ENCODE measurements at regions not wholly inside any gene's neighbourhood (a gene's known extent, or its start where the extent isn't known, plus 50 kb on each side); places are given as distances from the start of the nearest gene placed in this dataset.

DNA sequence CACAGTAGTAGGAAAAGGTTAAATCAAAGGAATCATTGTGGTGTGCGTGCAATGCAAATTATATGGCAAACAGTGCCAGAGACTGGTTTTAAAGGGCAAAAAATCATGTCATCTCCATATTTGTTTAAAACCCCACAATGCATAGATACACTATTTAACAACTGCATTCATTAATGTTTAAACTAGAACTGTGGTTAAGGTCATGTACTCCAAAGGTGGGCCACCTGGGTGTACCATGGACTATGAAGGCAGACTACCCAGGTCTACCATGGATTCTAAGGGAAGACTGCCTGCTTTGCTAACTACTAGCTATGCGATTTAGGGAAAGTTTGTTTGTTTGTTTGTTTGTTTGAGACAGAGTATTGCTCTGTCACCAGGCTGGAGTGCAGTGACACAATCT, 356.3 kb downstream of the ZEB2 start:
- DNase-seq (ENCODE audit: low read depth in 4 of 4, low spot score in 1 of 4): no peak

DNA sequence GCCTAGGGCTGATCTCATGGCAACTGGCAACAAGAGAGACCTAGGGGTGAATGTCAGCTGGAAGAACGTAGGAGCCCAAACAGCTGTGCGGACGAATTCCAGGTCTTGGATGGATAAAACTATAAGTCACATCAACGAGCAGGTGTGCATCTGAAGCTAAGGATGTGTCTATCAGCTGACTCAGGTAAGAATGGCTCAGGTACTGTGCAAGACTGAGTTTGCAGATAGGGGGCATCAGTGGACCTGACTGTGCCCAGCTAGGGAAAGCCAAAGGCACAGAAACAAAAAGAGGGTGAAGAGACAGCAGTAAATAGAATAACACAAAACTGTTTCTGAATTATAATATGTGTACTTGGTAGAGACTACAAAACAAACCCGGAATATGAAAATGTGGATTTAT, 357.3 kb downstream of the ZEB2 start:
- no peak for DNase-seq (ENCODE audit: low read depth in 4 of 4, low spot score in 1 of 4)

DNA sequence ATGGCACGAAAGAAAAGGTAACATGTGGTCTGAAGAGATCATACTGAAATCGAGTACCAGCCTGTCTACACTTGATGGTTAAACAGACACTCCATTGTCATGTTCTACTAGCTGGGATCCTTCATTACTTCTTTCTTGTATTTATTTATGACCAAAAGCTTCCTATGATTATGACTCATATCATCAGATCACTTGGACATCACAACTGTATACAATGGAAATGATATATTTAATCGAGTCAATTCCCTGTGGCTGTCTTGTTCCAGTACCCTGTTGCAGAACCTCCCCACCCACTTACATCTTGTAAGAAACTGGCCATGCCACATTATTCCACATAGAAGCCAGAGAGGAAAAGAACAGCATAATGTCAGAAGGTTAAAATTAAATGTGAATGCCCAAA, 358.9 kb downstream of the ZEB2 start:
- no peak for DNase-seq (ENCODE audit: low read depth in 4 of 4, low spot score in 1 of 4)

DNA sequence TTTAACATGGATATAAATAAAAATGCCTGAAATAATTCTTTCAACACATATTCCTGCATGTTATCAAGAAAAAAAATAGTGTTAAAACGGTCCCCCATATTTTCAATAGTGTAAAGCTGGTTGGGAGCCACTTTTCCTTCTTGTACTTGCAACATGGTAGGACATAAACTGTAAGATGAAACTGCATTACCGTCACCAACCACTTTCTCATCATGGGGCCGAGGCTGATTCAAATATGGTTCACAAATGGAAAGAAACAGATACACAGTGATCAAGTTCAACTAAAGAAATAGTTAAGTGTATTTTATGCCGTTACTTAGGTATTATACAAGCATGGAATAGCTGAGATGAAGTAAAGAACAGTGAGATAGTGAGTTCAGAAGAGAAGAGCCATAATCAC, 360.7 kb downstream of the ZEB2 start:
- no peak for DNase-seq (ENCODE audit: low read depth in 4 of 4, low spot score in 1 of 4)

DNA sequence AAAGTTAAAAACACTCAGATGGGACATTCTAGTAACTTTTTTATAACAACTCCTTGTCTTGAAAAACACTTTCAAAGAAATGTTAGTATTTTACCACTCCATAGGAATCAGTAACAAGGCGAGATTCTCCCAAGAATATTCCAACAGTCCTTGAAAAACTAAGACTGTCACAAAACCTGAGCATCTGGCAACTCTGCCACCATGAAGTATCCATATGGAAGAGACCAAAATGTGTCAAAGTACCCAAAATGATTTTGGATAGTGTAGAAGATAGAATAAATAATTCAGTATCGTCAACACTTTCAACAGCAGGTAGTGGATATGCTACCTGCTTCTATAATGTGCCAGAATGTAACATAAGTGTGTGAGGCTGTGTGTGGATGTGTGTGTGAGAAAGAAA, 361.8 kb downstream of the ZEB2 start:
- DNase-seq (ENCODE audit: low read depth in 4 of 4, low spot score in 1 of 4): no peak

DNA sequence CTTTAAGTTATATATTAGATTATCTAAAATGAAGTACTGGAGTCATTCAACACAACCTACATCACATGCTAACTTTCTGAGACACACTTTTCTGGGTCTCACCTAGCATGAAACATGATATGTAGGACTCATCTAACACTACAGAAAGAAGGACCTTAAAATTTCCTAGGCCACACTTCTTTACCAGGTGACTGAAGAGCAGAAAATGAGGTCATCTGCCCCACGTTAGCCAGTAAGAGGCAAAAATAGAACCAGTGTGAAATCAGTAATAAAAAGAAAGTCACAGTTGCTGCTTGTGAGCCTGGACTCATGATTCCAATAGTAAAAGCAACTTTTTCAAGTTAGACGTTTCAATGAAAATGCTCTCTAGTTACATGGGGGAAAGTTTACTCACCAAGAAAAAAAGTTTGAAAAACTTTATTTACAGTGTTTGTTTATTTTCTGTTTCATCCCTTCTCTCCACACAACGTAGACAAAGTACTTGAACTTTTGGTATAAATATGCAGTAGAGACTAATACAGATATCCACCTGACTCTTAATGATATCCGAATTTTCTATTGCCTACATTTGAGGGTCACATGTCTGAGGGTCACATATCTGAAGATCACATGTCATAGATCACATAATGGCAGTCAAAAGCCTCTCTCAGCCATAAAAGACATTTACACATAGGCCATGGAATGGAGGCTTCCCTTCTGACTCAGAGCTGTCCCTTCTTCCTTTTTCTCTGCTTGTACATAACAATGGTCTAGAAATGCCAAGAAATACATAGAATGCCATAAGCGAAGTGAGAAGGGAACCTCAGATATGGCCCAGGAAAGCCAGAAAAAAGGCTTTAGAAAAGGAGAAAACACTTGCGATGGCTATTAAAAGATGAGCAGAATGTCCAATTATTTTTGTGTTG, 362.9 kb downstream of the ZEB2 start:
- no peak for DNase-seq (ENCODE audit: low read depth in 4 of 4, low spot score in 1 of 4)

DNA sequence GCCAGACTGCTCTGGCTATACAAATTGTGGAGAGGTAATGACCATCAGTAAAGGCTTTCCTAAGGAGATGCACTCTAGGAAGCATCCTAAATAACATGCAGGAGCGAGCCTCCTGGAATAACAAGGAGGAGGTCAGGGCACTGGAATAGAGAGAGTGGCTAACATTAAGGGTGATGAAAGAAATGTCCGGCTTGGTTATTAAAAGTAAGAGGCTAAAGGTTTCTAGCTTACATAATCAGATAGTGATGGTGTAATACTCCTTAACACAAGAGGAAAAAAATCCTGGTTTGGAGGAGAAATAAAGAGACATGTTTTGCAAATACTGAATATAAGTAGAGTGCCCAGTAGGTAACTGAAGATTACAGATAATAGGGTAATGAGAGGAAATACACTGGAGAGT, 365.7 kb downstream of the ZEB2 start:
- DNase-seq (ENCODE audit: low read depth in 4 of 4, low spot score in 1 of 4): no peak

DNA sequence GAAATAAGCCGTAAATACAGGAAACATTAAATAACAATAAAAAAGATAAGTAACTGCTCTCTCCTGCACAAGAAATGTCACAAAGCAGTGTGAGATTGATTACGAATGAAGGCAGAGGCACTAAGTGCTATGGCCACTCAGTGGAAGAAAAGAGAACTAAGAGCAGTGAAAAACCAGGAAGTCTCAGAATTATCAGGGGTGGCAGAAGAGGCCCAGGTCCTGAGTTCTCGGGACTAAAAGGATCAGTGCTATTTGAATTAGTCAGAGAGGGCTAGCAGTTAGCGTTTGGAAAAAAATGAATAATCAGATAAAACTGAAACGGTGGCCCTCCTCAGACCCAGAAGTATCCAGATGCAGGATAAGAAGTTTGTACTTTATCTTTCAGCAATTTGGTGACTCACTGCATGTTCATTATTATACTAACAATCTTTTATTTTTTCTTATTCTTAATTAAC, 367.1 kb downstream of the ZEB2 start:
- DNase-seq (ENCODE audit: low read depth in 4 of 4, low spot score in 1 of 4): no peak

DNA sequence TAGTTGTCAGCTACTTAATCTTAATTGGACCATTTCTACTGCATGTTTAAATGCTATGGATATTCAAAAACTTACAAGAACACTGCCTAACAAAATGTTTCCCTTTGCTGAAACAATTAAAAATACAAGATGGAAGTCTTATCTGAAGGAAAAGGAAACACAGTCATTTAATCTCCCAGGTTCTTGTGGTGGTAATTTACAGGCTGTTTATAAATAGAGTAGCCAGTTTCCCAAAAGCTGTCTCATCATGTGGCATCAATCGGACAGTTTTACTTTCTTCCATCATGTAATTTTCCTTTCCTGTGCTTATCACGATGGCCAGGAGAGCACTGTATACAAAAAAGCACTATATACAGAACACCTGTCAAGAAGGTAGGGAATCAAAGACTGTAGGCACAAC, 368.1 kb downstream of the ZEB2 start:
- no peak for DNase-seq (ENCODE audit: low read depth in 4 of 4, low spot score in 1 of 4)

DNA sequence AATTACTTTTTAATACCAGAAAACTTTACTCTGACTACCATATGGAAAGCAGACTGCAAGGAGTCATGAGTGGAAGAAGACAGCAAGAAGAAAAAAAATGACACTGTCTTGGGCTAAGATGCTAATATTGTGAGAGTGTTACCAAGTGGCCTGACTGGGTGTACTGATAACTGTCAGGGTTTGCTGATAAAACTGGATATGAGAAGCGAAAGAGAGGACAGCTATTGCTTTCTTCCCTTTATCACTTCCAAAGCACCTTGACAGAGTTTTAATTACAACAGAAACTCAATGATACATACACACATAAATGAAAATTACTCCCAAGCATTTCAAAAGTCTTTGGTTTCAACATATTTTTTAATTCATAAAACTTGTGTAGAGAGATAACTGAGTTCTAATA, 368.5 kb downstream of the ZEB2 start:
- no peak for DNase-seq (ENCODE audit: low read depth in 4 of 4, low spot score in 1 of 4)

DNA sequence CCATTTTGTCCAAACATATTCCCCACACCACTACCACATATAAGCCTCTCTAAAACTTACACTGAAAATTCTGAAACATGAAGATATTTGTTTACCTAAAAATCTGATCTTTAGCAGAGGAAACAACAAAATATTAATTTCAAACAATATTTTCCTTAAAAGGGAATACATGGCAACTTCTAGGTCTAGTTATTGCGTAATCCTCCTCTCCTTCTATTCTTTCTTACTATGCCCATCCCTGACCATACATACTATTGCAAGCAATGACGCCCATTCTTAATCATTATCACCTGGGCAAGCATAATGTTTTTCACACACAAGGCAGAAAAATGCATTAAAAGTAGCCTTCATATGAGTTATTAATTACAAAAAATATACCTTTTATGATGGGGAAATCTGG, 372.6 kb downstream of the ZEB2 start:
- DNase-seq (ENCODE audit: low read depth in 4 of 4, low spot score in 1 of 4): no peak

DNA sequence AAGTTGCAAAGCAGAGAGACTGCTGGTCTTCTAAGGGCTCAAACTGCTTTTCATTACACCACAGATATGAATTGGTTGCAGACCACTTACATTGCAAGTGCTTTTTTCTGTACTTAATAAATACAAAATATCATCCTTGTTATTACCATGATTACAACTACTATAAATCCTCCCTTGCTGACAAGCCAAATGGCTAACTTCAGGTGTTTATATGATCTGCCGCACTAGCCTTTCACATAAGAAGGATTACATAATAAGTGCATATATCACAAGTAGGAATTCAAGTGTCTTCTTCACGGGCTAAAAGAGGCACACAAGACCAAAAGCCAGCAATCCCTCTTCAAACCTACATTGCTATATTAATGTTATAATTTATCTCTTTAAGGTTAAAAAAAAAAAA, 373.0 kb downstream of the ZEB2 start:
- no peak for DNase-seq (ENCODE audit: low read depth in 4 of 4, low spot score in 1 of 4)

DNA sequence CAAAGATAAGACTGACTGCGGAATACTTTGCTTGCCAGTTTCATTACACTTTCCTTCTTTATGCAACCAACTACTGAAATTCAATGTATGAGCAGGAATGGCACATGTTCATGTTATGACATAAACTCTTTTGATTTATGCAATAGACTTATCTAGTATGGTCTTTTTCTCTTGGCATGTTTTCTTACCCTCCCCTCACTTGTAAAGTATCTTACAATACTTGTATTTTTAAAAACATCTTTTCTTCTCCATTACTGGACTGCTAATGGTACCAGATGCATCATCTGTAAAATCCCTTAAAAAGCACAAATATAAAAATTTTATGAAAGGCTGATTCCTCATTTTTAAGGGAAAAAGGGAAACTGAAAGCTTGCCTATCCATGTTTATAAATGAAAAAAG, 373.8 kb downstream of the ZEB2 start:
- no peak for DNase-seq (ENCODE audit: low read depth in 4 of 4, low spot score in 1 of 4)

DNA sequence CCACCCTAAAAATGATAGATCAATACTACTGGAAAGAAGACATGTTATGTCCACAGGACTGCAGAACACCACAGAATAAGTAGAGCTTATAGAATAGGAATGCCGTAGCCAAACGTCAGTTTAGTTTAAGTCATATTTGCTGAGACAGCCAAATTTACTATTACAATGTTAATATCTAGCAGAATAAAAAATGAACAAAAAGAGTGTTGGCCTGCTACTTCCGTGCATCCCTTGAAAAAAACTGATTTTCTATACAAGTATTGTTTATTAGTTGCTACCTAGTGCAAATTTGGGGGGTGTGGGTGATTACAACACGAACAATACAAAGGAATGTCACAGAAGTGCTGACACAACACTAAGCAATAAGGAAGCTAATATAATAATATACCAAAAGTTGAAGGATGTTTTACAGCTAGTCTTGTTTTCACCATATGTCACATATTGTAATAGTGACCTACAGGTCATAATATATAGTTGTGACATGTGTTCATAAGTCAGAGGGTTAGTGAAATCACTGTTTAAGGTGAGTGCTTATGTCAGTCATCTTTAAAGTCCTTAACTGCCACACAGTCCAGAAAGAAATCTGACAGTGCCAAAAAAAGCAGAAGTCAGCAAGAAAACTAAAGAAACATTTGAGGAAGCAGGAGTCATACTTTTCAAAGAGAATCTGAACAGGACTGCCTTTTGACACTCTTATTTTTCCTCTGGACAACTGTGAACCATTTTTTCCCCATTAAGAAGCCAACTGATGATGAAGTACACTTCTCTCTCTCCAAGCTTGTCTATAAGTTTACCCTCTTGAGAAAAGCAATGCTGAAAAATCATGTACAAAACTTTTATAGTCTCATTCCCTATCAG, 376.4 kb downstream of the ZEB2 start:
- no peak for DNase-seq (ENCODE audit: low read depth in 4 of 4, low spot score in 1 of 4)

DNA sequence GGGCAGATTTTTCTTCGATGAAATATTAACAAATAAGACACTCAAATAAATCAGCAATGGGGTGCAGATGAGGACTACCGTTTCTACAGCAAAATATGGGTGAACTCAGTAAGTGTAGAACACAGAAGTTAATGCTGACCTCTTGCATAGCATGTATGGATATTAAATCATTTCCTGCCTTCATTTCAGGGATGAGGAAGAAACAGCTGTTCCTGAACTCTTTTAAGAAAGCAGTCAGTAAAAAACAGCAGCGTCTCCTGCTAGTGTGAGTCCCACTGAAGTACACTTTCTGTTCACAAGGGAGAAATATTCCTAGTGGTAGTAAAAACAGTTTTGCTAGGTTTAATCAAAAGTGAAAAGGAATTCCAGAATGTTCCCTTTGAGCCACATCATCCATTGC, 379.0 kb downstream of the ZEB2 start:
- no peak for DNase-seq (ENCODE audit: low read depth in 4 of 4, low spot score in 1 of 4)

DNA sequence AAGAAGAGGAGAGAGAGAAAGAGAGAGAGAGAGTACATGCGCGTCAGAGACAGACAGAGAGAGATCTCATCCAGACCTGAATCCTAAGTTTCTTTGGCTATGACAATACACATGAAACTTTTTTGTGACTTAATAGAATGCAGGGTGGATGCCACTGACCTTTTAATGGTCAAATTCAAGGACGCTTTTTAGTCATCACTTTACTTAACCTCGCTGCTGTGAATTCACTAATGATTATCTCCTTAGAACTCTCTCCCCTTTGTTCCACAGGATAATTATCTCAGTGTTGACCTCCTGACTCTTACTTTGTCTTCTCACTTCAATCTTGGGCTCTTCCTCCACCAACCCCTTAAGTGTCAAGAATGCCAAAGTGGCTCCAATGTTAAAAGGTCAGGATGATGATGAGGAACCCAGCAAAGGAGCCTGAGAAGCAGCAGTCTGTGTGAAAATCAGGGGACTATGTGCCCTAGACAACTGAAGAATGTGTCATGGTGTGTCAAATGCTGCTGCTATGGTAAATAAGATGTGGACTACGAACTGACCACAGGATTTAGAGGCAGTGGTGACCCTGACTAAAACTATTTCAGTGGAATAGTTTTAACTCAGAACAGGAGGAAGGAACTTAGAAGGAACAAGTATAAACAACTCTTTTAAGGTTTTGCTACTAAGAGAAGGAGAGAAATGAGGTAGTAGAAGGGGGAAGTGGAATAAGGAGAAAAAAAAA, 382.1 kb downstream of the ZEB2 start:
- no peak for DNase-seq (ENCODE audit: low read depth in 4 of 4, low spot score in 1 of 4)

DNA sequence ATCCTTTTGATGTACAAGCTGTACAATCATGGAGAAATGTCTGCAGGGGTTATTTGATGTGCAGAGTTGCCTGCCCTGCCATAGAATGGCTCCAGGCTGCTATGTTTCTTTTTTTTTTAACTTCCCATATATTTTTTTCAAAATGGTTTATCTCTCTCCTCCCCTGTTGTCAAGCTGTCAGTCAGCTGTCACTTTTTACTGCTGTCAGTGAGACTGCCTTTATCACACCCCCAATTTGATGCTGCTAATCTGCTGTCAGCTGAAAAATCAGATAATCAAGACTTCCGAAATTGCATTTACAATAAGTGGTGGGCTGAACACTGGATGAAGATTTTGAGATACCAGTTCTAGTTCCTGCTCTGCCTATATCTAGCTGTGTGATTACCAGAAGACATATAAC, 382.6 kb downstream of the ZEB2 start:
- DNase-seq (ENCODE audit: low read depth in 4 of 4, low spot score in 1 of 4): no peak

DNA sequence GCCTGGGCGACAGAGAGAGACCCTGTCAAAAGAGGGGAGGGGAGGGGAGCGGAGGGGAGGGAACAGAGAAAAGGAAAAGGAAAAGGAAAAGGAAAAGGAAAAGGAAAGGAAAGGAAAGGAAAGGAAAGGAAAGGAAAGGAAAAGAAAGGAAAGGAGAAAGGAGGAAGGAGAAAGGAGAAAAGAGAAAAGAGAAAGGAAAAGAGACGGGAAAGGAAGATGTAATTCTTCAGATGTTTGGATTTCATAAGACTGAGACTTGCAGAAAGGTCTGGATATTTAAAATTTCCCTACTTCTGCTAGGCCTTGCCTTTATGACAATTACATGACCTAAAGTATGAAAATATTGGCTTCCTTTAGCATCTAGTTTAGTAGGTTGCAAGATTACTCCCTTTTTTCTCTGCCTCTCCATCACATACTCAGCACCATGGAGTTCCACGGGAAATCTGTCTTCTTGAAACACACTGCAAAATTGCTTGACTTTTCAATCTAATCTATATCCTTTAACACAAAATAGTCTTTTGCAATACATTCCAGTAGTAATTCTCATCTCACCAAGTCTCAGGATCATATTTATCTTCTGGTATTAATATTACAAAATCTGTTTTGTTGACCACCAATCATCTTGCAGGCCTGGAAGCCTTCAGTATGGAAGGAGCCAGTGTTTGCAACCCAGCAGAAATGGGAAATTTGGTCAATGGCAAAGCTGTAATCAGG, 383.5 kb downstream of the ZEB2 start:
- DNase-seq (ENCODE audit: low read depth in 4 of 4, low spot score in 1 of 4): no peak

DNA sequence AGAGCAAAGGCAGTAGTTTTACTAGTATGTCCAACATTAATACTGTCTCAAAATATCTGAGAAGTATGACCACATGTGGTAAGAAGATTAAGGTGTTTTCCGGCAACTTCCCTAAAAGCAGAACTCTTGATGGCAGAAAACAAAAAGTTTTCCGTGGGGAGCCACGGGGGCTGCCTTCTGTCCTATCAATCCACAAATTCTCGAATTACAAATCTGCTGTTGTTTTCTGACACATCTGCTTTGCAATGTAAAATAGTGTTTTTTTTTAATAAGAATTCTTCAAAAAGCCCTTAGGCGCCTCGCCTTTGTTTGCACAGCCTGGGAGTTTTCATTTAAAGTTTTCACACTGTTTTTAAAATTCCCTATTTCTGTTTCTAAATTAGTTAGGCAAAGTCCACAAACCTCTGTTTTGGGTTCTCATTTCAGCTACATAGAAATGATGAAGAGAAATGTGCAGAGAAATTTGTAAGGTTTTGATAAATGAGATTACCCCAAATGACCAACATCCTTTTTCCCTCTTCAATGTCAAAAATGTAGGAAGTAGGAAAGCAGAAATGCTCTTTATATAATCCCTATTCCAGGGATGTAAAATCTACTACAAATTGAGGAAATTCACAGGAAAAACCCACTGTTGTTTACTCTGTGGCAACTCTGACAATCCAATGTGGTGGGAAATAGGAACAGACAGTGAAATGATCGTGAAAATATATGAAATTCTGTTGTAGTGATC, 385.8 kb downstream of the ZEB2 start:
- DNase-seq (ENCODE audit: low read depth in 4 of 4, low spot score in 1 of 4): no peak

DNA sequence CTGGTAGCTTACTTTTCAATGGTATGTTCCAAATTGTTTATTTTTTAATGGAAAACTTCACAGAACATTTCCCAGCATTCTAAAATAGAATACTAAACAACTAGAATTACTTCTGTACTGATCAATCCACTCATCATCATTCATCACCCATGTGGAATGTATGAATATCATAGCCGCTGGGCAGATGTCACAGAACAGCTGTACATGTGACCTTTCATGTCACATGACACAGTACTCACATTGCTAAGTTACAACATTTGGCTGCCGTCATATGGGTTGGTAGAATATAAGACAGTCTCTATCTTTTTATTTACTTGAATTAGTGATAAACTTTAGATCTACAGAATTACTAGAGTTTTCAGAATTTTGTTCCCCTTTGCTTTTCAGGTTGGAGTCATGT, 387.6 kb downstream of the ZEB2 start:
- no peak for DNase-seq (ENCODE audit: low read depth in 4 of 4, low spot score in 1 of 4)
